ENCODE measurements at regions not wholly inside any gene's neighbourhood (a gene's known extent, or its start where the extent isn't known, plus 50 kb on each side); places are given as distances from the start of the nearest gene placed in this dataset.
"Not testable (repeated sequence)": the region's sequence is repeated elsewhere in the genome, so short reads cannot be mapped to it uniquely, and the experiment has no call there.

GRCh38 chr3:151600783-151601182, 132.9 kb upstream of the AADACL2 start:
- H3K4me3 ChIP-seq: no peak overlapping the region
- TF ChIP-seq CTCF (IDR thresholded peaks at IDR 0.05): no peak
- H3K27ac ChIP-seq: no peak overlapping the region

GRCh38 chr3:151599103-151599672, 134.5 kb upstream of the AADACL2 start:
- no peak for DNase-seq (ENCODE audit: low spot score)
- Histone ChIP-seq H3K4me3 (no peak overlapping the region), H3K27ac (no peak overlapping the region)
- no peak for TF ChIP-seq CTCF (IDR thresholded peaks at IDR 0.05)

More at GRCh38 chr3:151600783-151601182, 132.9 kb upstream of the AADACL2 start:
- DNase-seq (ENCODE audit: low spot score): no peak

- TF ChIP-seq CTCF (IDR thresholded peaks at IDR 0.05): no peak
These were observed 136.1 kb upstream of the IGSF10 start for GRCh38 chr3:151596940-151597339.

GRCh38 chr3:151593928-151594327, 133.1 kb upstream of the IGSF10 start:
- H3K27ac ChIP-seq: no peak overlapping the region
- no peak overlapping the region for H3K4me3 ChIP-seq
- no peak for DNase-seq (ENCODE audit: low spot score)
- no peak for TF ChIP-seq CTCF (IDR thresholded peaks at IDR 0.05)

More at GRCh38 chr3:151596940-151597339, 136.1 kb upstream of the IGSF10 start:
- no peak overlapping the region for H3K27ac ChIP-seq
- no peak for DNase-seq (ENCODE audit: low spot score)
- no peak overlapping the region for H3K4me3 ChIP-seq

- Histone ChIP-seq H3K4me3 (no peak overlapping the region), H3K27ac (no peak overlapping the region)
- DNase-seq (ENCODE audit: low spot score): no peak
- TF ChIP-seq CTCF (IDR thresholded peaks at IDR 0.05): no peak
These were observed 131.4 kb upstream of the IGSF10 start for GRCh38 chr3:151592287-151592686.

GRCh38 chr3:151591441-151591840, 130.6 kb upstream of the IGSF10 start:
- no peak for DNase-seq (ENCODE audit: low spot score)
- Histone ChIP-seq H3K27ac (no peak overlapping the region), H3K4me3 (no peak overlapping the region)
- no peak for TF ChIP-seq CTCF (IDR thresholded peaks at IDR 0.05)

- Histone ChIP-seq H3K27ac (no peak overlapping the region), H3K4me3 (no peak overlapping the region)
- DNase-seq (ENCODE audit: low spot score): no peak
- no peak for TF ChIP-seq CTCF (IDR thresholded peaks at IDR 0.05)
These were observed 128.4 kb upstream of the IGSF10 start for GRCh38 chr3:151589311-151589710.

GRCh38 chr3:151587659-151588058, 126.8 kb upstream of the IGSF10 start:
- DNase-seq (ENCODE audit: low spot score); H3K4me3 ChIP-seq: not testable (repeated sequence)

More at GRCh38 chr3:151587659-151588058, 126.8 kb upstream of the IGSF10 start:
- not testable (repeated sequence) for H3K27ac ChIP-seq

All from coronary artery (tissue), 2 donors.